Testis (tissue), 2 donors: ENCODE measurements at regions not wholly inside any gene's neighbourhood (a gene's known extent, or its start where the extent isn't known, plus 50 kb on each side); places are given as distances from the start of the nearest gene placed in this dataset.

Experiments
- DNase-seq: peaks from one replicate; pipeline ENCODE4 v3.0.0-alpha.2; 2019
- H3K27ac ChIP-seq, 2 donors: fragments of 200-600 bp; sonication (generic); one replicate each; pipeline ENCODE4 v1.5.1; 2019
- H3K27me3 ChIP-seq: fragments of 200-600 bp; sonication (generic); one replicate; pipeline ENCODE4 v1.5.1; 2019
- H3K36me3 ChIP-seq: fragments of 200-600 bp; sonication (generic); one replicate; pipeline ENCODE4 v1.5.1; 2017; ENCODE audit warnings: low read depth; ENCODE audit errors: missing control alignments
- H3K4me1 ChIP-seq: fragments of 200-600 bp; sonication (generic); one replicate; pipeline ENCODE4 v1.5.1; 2019
- H3K4me3 ChIP-seq, 2 donors: fragments of 200-600 bp; sonication (generic); one replicate each; pipeline ENCODE4 v1.5.1; 2017 to 2019
- H3K9me3 ChIP-seq: fragments of 200-600 bp; sonication (generic); one replicate; pipeline ENCODE4 v1.5.1; 2017
- POLR2A ChIP-seq: fragments of 450-650 bp; IDR thresholded peaks from one replicate; pipeline ENCODE4 v1.6.1; 2017; ENCODE audit warnings: antibody characterized with exemption, mild to moderate bottlenecking, moderate library complexity
- WGBS, 2 donors: methylation state at CpG; one replicate each; pipeline ENCODE4 v1.1.5; 2018; 5-methylcytosine and 5-hydroxymethylcytosine counted together
- intact Hi-C: fragments of 100-400 bp; cut with DNase I; formaldehyde crosslinking; loops from one replicate; pipeline ENCODE4 v1.15.1; 2023; ENCODE audit warnings: low total_unique reads
- TF ChIP-seq, protein P1 (sequence below), 3 experiments: fragments of 450-650 bp in 2 of 3; fragments of 200-600 bp in 1 of 3; sonication (generic) in 1 of 3; IDR thresholded peaks; one replicate each; pipeline ENCODE4 v1.5.1; 2016 to 2019; ENCODE audit warnings: antibody characterized with exemption in 3 of 3, mild to moderate bottlenecking in 2 of 3, moderate library complexity in 1 of 3

DNA sequence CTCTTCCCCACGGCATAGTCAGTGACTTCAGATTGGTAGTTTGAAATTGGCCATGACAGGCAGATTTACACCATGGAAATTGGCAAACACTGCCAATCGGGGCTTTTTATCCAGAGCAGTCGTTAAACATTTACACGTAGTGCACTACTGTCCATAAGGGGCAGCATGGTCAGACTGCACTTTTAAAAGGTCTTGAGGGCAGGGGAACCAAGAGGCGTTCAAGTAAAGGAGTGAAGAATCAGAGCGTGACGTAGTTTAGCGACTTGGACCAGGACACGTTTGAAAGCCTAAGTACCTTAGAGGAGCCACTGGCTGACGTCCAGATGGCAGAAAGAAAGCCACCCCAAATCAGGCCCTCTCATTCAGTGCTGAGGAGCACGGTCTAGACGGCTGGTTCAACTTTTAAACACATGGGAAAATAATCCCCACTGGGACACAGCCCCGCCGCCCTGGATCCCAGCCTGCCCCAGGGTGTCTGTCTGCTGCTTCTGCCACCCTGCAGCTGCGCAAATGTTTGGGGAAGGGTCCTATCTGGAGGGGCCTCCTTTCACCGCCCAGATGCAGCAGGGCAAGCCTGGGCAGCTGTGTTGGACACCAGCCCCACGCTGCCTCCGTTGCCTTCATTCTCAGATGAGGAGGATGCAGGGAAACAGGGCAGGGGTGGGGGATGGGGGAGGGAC is 52.5 kb upstream of the PPP2R5C start:
- Histone ChIP-seq H3K27ac (no peak overlapping the region), H3K9me3 (no peaks in the 10 kb centered on the region), H3K36me3 (no peaks in the 10 kb centered on the region), H3K4me1 (no peaks in the 10 kb centered on the region), H3K4me3 (no peak overlapping the region), H3K27me3 (no peaks in the 10 kb centered on the region)
- TF ChIP-seq, protein P1, sequence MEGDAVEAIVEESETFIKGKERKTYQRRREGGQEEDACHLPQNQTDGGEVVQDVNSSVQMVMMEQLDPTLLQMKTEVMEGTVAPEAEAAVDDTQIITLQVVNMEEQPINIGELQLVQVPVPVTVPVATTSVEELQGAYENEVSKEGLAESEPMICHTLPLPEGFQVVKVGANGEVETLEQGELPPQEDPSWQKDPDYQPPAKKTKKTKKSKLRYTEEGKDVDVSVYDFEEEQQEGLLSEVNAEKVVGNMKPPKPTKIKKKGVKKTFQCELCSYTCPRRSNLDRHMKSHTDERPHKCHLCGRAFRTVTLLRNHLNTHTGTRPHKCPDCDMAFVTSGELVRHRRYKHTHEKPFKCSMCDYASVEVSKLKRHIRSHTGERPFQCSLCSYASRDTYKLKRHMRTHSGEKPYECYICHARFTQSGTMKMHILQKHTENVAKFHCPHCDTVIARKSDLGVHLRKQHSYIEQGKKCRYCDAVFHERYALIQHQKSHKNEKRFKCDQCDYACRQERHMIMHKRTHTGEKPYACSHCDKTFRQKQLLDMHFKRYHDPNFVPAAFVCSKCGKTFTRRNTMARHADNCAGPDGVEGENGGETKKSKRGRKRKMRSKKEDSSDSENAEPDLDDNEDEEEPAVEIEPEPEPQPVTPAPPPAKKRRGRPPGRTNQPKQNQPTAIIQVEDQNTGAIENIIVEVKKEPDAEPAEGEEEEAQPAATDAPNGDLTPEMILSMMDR (IDR thresholded peaks at IDR 0.05) = no peak
- TF ChIP-seq POLR2A = no peak
- DNase-seq = no peak
- intact Hi-C loops = no loop called here
- WGBS, 2 donors = 88 to 90% methylated on average over 18 of the region's 18 CpGs

DNA sequence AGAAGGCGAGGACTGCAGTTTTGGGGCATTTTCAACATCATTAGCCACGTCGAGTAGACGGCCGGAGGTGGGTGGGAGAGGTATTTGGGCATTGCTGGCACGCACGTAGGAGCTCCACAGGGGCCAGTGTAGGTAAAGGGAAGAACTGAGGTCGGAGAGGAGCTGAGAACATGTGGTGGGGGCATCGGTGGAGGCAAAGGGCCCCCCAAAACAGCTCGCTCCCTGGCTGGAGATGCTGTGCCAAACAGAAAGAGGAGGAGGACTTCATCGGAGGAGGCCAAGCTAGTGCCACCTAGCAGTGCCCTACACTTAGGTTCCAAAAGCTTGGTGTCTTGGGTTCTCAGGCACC is 52.0 kb upstream of the PPP2R5C start:
- Histone ChIP-seq H3K9me3 (no peaks in the 10 kb centered on the region), H3K27ac (no peak overlapping the region), H3K27me3 (no peaks in the 10 kb centered on the region), H3K4me1 (no peaks in the 10 kb centered on the region), H3K4me3 (no peak overlapping the region), H3K36me3 (no peaks in the 10 kb centered on the region)
- intact Hi-C loops = no loop called here
- 88 to 93% methylated on average over 11 of the region's 11 CpGs for WGBS, 2 donors
- DNase-seq = no peak
- TF ChIP-seq, protein P1 (IDR thresholded peaks at IDR 0.05) = no peak
- TF ChIP-seq POLR2A = no peak

DNA sequence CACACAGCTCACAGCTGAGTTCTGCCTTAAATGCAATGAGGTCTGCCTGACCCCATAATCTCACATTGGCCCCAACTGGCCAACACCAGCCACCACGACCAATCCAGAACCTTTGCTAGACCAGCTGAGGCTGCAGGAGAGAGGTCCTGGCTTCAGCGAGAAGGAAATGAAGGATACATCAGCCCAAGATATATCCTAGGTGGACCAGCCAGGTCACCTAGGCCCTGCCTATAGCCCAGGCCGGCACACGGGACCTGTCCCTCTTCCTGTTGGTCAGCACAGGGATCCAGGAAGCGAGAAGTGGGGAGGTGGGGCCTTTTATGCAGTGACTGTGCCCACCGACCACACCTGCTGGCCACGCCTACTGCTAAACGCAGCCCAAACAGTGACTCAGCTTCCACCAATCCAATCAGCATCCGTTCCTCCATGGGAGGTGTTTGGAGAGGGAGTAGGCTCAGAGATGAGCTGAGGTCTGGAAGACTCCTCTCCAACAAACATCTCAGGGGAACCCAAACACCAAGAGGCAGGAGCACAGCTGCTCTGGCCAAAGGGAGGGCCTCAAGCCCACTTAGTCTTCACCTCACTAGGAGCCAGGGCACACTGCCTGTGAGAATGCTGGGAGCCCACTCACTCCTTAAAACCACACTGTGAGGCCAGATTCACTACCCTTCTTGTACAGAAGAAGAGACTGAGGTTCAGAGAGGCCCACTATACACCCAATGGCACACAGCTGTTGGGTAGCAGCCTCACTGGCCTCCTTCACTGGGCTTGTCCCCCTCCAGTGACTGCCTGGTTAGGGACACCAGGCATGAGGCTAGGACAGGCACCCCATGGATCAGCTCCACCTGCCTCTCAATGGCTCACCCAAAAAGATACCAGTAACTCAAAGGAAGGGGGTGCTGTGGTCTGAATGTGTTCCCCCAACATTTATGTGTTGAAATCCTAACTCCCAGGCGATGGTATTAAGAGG is 51.3 kb upstream of the PPP2R5C start:
- no peak for TF ChIP-seq POLR2A
- TF ChIP-seq, protein P1 (IDR thresholded peaks at IDR 0.05) = no peak
- intact Hi-C loops = no loop called here
- Histone ChIP-seq H3K27ac (no peak overlapping the region), H3K9me3 (no peaks in the 10 kb centered on the region), H3K36me3 (no peaks in the 10 kb centered on the region), H3K4me1 (no peaks in the 10 kb centered on the region), H3K4me3 (no peak overlapping the region), H3K27me3 (no peaks in the 10 kb centered on the region)
- 82 to 89% methylated on average over 7 to 10 of the region's 10 CpGs for whole genome bisulfite sequencing, 2 donors
- no peak for DNase-seq

DNA sequence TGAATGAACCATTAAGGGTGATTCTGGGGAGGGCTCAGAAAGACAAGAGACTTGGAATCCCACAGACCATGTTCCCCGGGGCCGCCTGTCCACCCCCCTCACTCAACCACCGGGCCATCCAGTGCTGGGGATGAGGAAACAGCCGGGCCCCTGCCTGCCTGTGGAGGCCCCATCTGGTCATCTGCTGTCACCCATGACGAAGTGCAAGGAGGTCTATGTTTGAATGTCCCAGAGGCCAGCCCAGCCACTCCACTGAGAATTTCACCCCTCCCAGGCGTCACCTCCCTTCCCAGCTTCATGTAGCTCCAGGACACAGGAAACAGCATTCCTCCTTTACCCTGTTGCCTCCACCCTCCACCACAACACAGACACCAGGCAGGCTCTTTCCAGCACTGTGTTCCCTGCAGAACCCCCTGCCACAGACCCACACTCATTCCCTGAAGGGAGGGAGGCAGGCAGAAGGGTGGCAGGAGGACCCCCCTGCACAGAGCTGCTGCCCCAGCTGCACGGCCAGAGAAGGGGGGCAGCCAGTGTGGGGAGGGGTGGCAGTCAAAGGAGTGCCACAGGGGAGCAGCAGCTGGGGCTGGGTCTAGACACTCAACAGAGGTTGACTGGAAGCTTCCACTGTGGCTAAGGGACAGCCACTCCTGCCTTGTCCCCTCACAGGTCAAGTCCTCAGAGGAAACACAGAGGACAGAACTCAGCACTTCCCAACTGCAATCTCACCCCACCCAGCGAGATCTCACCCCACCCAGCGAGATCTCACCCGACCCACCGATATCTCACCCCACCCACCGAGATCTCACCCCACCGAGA is 50.3 kb upstream of the PPP2R5C start:
- H3K9me3 ChIP-seq = no peaks in the 10 kb centered on the region
- WGBS, 2 donors = 78 to 79% methylated on average over 12 to 13 of the region's 13 CpGs
- intact Hi-C loops = no loop called here
- no peak for DNase-seq
- H3K27me3 ChIP-seq = no peaks in the 10 kb centered on the region
- TF ChIP-seq, protein P1 (IDR thresholded peaks at IDR 0.05) = no peak
- no peak for TF ChIP-seq POLR2A
- H3K4me3 ChIP-seq = no peak overlapping the region
- no peak overlapping the region for H3K27ac ChIP-seq
- H3K36me3 ChIP-seq = no peaks in the 10 kb centered on the region
- H3K4me1 ChIP-seq = no peaks in the 10 kb centered on the region
